NCI-H226 (cell line): ENCODE measurements at regions not wholly inside any gene's neighbourhood (a gene's known extent, or its start where the extent isn't known, plus 50 kb on each side); places are given as distances from the start of the nearest gene placed in this dataset.
"Not testable (repeated sequence)": the region's sequence is repeated elsewhere in the genome, so short reads cannot be mapped to it uniquely, and the experiment has no call there.

ENCODE experiments used
- DNase-seq: peaks from one replicate; pipeline ENCODE4 v3.0.0-alpha.2; 2015

- no peak for DNase-seq
These were observed 499.0 kb downstream of the CDH10 start for GRCh38 chr5:24145806-24146205.

- DNase-seq, result peak; percentile 36
These were observed 483.2 kb downstream of the CDH10 start for GRCh38 chr5:24161559-24161958.

- no peak for DNase-seq
These were observed 482.4 kb downstream of the CDH10 start for GRCh38 chr5:24162343-24162742.

GRCh38 chr5:24163091-24163490 is 481.7 kb downstream of the CDH10 start:
- DNase-seq, result no peak

GRCh38 chr5:24167806-24168205 is 477.0 kb downstream of the CDH10 start:
- DNase-seq, result no peak

GRCh38 chr5:24170026-24170425 is 474.8 kb downstream of the CDH10 start:
- DNase-seq, result no peak

- DNase-seq, result not testable (repeated sequence)
These were observed 473.8 kb downstream of the CDH10 start for GRCh38 chr5:24170930-24171329.

- no peak for DNase-seq
These were observed 467.0 kb downstream of the CDH10 start for GRCh38 chr5:24177821-24178220.

- peak; percentile 4 for DNase-seq
These were observed 460.8 kb downstream of the CDH10 start for GRCh38 chr5:24183981-24184380.

GRCh38 chr5:24188216-24188925 is 456.4 kb downstream of the CDH10 start:
- no peak for DNase-seq

- DNase-seq, result no peak
These were observed 448.0 kb downstream of the CDH10 start for GRCh38 chr5:24196789-24197188.

GRCh38 chr5:24208686-24209106 is 436.1 kb downstream of the CDH10 start:
- DNase-seq, result no peak

GRCh38 chr5:24215114-24215513 is 429.7 kb downstream of the CDH10 start:
- DNase-seq, result no peak

- peak; percentile 50 for DNase-seq
These were observed 421.9 kb downstream of the CDH10 start for GRCh38 chr5:24222876-24223275.

- DNase-seq, result peak; percentile 32
These were observed 419.7 kb downstream of the CDH10 start for GRCh38 chr5:24225051-24225450.

GRCh38 chr5:24226479-24226878 is 418.3 kb downstream of the CDH10 start:
- no peak for DNase-seq

- DNase-seq, result not testable (repeated sequence)
These were observed 416.9 kb downstream of the CDH10 start for GRCh38 chr5:24227881-24228280.

- no peak for DNase-seq
These were observed 412.7 kb downstream of the CDH10 start for GRCh38 chr5:24232041-24232440.

- no peak for DNase-seq
These were observed 411.8 kb downstream of the CDH10 start for GRCh38 chr5:24232929-24233498.

- DNase-seq, result no peak
These were observed 408.8 kb downstream of the CDH10 start for GRCh38 chr5:24235946-24236345.

GRCh38 chr5:24245821-24246220 is 399.0 kb downstream of the CDH10 start:
- DNase-seq, result no peak

- no peak for DNase-seq
These were observed 380.2 kb downstream of the CDH10 start for GRCh38 chr5:24264547-24264946.

- DNase-seq, result no peak
These were observed 379.5 kb downstream of the CDH10 start for GRCh38 chr5:24265306-24265705.

GRCh38 chr5:24268482-24269056 is 376.2 kb downstream of the CDH10 start:
- DNase-seq, result no peak
